NCI-H345 (cell line): ENCODE measurements at regions not wholly inside any gene's neighbourhood (a gene's known extent, or its start where the extent isn't known, plus 50 kb on each side); places are given as distances from the start of the nearest gene placed in this dataset.
A peak's percentile ranks its signal among the peaks of the same experiment; 100 is the strongest.
"Not testable (repeated sequence)": the region's sequence is repeated elsewhere in the genome, so short reads cannot be mapped to it uniquely, and the experiment has no call there.

Experiments
- DNase-seq: peaks from one replicate; lab custom pipeline; 2025; lab: John Stamatoyannopoulos, UW

DNA sequence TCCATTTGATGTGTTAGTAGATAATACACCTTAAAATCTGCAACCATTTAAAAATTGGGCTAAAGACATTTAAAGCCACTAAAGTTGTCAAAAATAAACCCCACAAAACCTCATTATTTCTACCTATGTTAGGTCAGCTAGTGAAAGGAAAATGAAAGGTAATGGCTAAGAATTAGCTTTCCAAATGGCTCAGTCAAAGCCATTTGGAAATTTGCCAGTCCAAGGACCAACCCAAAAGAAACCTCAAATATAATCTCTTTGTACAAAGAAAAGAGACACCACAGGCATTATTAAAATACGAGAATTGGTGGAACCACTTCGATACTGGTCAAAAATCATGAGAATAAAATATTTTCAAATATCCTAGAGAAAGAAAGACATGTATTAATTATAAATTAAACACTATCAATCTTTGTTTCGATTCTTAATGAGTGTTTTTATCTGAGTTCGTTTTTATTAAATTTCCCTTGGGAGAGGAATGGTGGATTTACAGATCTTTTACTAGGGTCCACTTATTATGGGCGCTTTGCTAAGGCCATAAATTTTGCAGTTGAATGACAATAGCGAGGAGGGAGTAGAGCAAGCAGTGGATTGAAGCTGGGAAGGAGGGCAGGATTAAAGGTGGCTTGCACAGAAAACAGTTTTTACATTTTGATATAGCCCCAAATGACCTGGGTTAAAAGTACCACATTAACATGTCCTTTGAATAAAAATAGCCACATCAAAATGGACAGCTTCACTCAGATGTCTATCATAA, 116.8 kb upstream of the SHB start:
- DNase-seq, result no peak

DNA sequence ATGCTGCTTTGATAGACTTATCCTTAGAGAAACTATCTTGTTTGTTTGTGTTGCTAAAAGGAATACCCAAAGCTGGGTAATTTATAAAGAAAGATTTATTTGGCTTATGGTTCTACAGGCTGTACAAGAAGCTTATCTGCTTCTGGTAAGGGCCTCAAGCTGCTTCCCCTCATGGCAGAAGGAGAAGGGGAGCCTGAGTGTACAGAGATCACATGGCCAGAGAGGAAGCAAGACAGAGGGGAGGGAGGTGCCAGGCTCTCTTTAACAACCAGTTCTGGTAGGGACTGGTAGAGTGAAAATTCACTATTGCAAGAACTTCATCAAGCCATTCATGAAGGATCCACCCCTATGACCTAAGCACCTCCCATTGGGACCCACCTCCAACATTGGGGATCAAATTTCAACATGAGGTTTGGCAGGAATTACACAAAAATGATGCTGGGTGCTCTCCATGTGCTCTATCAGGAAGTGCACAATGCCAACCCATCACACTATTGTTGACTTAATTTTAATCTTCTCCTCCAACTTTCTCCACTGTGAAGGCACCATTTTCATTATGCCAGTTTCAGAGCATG, 115.1 kb upstream of the SHB start:
- no peak for DNase-seq

GRCh38 chr9:38182321-38182720, 113.3 kb upstream of the SHB start:
- peak; percentile 78 for DNase-seq

GRCh38 chr9:38181866-38182265, 112.8 kb upstream of the SHB start:
- DNase-seq, result no peak

DNA sequence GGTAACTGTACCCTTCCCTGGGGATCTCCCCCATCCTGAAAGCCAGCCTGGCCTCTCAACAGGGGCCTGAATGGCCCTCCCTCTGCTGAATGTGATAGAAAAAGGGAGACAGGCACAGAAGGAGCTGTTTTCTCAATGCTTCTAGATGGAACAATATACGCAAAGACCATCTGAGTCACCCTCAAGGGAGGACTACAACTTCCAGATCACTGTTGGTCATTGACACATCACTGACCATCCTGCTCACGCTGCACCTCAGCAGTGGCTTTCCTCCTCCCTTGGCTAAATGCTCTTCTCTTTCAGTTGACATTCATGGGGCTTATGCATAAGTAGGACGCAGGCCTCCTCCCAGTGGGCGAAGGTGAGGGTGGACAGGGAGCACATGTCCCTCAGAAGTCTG, 112.2 kb upstream of the SHB start:
- no peak for DNase-seq

GRCh38 chr9:38180656-38181055, 111.6 kb upstream of the SHB start:
- no peak for DNase-seq

GRCh38 chr9:38179965-38180364, 110.9 kb upstream of the SHB start:
- DNase-seq, result no peak

DNA sequence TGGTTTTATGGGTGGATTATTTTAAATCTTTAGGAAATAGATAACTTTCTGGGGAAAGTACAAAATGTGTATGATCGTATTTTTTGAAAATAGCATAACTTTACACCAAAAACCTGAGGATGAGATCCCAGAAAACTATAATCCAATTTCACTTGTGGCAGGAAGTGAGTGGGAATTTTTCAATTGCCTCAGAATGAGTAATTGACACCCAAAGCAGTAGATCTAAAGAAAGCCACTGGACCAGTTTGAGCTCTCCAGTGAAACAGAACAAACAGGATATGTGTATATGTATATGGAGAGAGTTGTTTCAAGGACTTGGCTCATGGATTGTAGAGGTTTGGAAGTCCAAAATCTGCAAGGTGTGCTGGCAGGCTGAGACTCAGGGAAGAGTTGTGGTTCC, 109.2 kb upstream of the SHB start:
- peak; percentile 14 for DNase-seq

GRCh38 chr9:38177680-38178079, 108.7 kb upstream of the SHB start:
- DNase-seq, result no peak

DNA sequence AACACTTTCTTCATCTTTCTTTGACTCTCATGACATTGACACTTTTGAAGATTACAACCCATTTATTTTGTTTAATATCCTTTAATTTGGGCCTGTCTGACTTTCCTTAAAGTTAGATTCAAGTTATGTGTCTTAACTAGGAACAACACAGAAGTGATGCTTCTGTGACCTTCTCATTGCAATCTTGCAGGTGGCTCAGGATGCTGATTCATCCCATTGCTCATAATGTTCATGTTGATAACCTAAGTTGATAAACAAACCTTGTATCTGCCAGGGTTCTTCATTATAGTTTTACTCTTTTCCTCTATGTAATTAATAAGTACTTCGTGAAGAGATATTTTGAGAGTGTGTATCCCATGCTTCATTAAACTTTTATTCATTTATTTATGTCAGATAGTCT, 107.2 kb upstream of the SHB start:
- DNase-seq, result no peak

DNA sequence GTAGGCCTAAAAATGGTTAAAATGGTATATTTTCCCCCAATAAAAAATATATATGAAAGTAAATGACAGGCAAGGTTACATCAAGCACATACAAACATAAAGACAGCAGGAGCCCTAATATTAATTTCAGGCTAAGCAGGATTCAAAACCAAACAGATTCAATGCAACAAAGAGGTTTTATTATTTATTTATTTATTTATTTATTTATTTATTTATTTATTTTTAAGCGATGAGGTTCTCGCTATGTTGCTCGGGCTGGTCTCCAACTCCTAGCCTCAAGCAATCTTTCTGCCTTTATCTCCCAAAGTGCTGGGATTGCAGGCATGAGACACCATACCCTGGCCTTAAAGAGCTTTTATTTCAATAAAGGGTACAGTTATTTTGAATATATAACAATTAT, 106.4 kb upstream of the SHB start:
- no peak for DNase-seq

DNA sequence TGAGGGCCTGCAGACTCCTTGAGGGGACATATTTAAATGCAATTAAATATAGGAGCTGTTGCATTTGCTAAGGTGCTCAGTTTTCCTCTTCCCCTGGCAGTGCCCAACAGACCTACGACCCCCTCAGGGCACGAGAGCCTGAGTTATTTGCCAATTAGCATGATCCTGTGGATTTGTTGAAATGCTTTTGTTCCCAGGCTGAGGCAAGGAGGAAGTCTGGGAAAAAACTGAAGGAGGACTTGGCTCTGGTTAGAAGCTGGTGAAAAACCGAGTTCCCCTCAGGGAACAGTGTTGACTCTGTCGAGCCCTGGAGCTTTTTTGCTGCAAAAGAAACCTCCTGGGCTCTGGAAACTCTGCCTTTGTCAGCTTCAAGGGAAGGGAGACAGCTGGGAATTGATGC, 103.6 kb upstream of the SHB start:
- DNase-seq, result no peak

- DNase-seq, result no peak
Observed at GRCh38 chr9:38171926-38172325, 102.9 kb upstream of the SHB start.

- no peak for DNase-seq
Observed at GRCh38 chr9:38171538-38171884, 102.5 kb upstream of the SHB start.

GRCh38 chr9:38170763-38171537, 101.9 kb upstream of the SHB start:
- not testable (repeated sequence) for DNase-seq

DNA sequence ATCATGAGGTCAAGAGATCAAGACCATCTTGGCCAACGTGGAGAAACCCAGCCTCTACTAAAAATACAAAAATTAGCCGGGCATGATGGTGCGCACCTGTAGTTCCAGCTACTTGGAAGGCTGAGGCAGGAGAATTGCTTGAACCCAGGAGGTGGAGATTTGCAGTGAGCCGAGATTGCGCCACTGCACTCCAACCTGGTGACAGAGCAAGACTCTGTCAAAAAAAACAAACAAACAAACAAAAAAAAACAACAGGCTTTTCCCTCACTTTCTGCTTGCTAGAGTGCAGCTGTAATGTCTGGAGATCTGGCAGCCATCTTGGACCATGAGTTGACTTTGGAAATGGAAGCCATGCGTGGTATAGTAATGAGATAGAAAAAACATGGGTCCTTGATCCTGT, 101.1 kb upstream of the SHB start:
- not testable (repeated sequence) for DNase-seq

- no peak for DNase-seq
Observed at GRCh38 chr9:38166501-38166900, 97.5 kb upstream of the SHB start.

DNA sequence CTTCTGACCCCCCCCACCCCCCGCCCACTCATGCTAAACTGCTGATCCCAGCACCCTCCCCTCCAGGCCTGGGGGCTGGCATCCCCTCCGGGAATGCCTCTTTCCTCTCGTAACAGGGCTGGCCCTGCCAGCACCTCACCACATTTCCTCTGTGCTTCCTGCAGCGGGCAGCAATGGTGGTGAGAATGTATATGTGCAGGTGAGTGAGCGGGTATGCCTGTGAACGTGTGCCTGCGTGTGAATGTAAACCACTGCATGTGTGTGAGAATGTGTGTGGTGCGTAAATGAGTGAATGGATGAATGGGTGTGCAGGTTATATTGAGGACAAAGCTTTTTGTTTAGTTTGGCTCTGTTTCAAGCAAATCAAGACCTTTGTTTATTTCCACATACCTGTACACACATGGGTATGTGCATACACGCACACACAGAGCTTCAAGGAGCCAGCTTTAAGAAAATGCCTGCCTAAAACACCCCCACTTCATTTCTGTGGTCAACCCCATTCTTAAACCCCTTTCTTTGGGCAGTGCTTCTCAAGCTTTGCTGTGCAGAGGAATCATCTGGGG, 95.7 kb upstream of the SHB start:
- DNase-seq, result no peak

GRCh38 chr9:38163518-38163917, 94.5 kb upstream of the SHB start:
- DNase-seq, result no peak

DNA sequence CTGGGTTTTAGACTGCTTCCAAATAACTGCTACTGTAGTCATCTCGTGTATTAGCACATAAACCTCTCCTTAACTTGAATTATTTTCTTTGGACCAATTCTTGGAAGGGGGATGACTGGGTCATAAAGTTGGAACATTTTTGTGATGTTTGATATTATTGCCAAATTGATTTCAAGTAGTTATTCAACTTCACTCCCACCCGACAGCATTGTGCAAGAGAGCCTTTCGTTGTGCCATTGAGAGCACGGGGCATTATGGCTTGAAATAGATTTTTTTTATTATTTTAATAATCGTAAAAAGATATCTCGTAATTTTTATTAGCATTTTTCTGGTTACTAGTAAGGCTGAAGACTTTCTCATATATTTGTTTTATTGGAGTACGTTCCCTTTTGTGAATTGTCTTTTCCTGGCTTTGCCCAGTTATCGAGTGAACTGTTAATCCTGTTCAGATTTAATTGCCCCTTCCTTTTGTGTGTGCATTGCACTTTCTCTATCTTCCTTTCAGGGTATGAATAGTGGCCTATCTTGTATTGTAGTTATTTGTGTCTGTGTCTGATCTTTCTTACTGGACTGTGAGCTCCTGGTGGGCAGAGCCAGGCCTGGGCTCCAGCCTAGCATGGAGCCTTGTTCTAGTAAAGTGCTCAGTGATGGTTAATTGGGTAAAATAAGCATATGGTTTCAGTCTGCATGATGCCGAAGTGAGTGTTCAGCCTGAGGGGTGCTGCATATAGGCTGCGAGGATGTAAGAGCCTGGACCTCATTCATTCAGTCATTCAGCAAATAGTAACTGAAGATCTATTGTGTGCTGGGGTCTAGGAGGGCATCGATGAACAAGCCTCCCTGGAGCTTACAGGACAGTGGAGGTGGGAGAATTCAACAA, 93.5 kb upstream of the SHB start:
- no peak for DNase-seq

DNA sequence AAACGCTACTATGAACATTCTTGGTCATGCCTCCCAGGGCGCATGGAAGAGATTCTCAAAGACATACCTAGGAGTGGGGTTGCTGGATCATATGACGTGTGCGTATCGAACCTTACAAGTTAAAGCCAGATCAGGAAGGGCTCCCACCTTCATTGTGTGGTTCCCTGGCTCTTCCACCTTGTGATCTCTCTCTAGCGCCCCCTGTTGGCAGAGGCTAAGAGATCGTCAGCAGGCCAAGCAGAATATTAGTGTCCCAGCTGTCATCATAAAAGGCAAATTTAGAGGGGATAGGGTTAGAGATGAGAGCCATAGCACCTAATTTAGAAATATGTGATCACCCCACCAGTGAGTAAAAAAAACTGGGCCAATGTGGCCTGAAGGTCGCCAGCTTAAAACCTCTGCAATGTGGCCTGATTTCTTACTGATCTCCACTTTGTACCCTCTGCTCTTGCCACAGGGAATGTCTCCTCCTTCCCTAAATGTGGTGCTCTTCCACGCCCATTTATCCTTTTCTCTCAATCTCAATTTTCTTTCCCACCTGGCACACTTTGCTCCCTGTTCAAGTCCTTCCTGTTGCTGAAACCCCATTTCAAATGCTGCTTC, 91.7 kb upstream of the SHB start:
- peak; percentile 22 for DNase-seq

DNA sequence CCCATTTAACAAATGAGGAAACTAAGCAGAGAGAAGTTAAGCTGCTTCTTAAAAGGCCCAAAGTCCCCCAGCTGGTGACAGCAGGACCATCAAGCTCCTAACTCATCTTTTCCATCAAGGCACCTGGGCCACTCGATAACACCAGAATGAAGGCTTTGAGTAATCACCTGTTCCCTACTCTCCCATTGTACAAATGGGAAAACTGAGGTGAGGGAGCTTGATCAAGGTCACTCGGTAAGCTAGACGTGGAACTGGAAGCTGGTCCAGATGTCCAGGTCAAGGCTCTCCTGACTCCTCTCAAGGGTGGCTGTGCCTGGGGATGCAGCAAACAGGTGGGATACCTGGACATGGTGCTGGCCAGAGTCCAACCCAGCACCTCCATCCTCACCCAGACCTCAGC, 90.6 kb upstream of the SHB start:
- DNase-seq, result no peak
